Esophagus squamous epithelium (tissue), 5 donors: ENCODE measurements at regions not wholly inside any gene's neighbourhood (a gene's known extent, or its start where the extent isn't known, plus 50 kb on each side); places are given as distances from the start of the nearest gene placed in this dataset.

Experiments
- DNase-seq: peaks from one replicate; lab custom pipeline; 2025; lab: John Stamatoyannopoulos, UW
- H3K27ac ChIP-seq, 4 donors: fragments of 200-600 bp; sonication (generic); one replicate each; pipeline ENCODE4 v1.5.1; 2016 to 2019; ENCODE audit warnings: mild to moderate bottlenecking in 1 of 4
- H3K27me3 ChIP-seq, 4 donors: fragments of 200-600 bp; sonication (generic); 1 replicate in 3 of 4; 2 replicates in 1 of 4; pipeline versions ENCODE4 v1.5.1 to v1.6.0; 2017 to 2021; ENCODE audit warnings: antibody characterized with exemption in 1 of 4
- H3K36me3 ChIP-seq, 3 donors: fragments of 200-600 bp; sonication (generic); one replicate each; pipeline ENCODE4 v1.5.1; 2016 to 2019
- H3K4me1 ChIP-seq, 3 donors: fragments of 200-600 bp; sonication (generic); one replicate each; pipeline ENCODE4 v1.5.1; 2017 to 2019
- H3K4me3 ChIP-seq, 4 donors: fragments of 200-600 bp; sonication (generic); 1 replicate in 3 of 4; 2 replicates in 1 of 4; pipeline ENCODE4 v1.5.1; 2016 to 2019; ENCODE audit warnings: mild to moderate bottlenecking in 2 of 4, moderate library complexity in 1 of 4
- H3K9me3 ChIP-seq, 3 donors: fragments of 200-600 bp; sonication (generic); one replicate each; pipeline ENCODE4 v1.5.1; 2016 to 2019
- POLR2A ChIP-seq, 4 donors: fragments of 450-650 bp; IDR thresholded peaks; one replicate each; pipeline ENCODE4 v1.6.1; 2017; ENCODE audit warnings: antibody characterized with exemption in 4 of 4, mild to moderate bottlenecking in 4 of 4, moderate library complexity in 3 of 4
- WGBS, 2 donors: methylation state at CpG; one replicate each; pipeline ENCODE4 v1.1.5; 2018; 5-methylcytosine and 5-hydroxymethylcytosine counted together
- intact Hi-C: fragments of 100-400 bp; cut with DNase I; formaldehyde crosslinking; loops from one replicate; pipeline ENCODE4 v1.15.0; 2022
- TF ChIP-seq, protein P1 (sequence below), 6 experiments: fragments of 450-650 bp in 4 of 6; fragments of 200-600 bp in 2 of 6; sonication (generic) in 2 of 6; IDR thresholded peaks; one replicate each; pipeline ENCODE4 v1.5.1; 2016 to 2019; ENCODE audit warnings: antibody characterized with exemption in 6 of 6, mild to moderate bottlenecking in 4 of 6, moderate library complexity in 4 of 6
- donor health status: DM: yes; HTN: yes; CAD: no.

DNA sequence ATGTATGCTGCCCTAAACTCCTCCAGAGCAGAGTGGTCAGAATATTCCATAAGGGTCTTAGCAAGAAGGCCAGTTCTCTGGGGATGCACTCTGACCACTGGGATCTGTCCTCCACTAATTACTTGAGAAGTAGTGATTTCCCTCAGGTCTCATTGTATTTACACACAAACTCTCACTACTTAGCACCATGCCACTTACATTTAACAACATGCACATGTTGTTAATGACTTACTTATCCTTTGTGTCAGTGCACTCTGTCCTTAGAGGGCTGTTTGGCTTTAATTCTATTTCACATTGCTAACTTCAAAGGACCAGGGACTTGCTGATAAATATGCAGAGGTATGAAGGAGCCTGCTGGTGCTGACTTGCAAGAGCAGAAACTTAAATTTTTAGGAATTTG is 1415.5 kb upstream of the ACVR2A start:
- no peak for DNase-seq
- Histone ChIP-seq H3K9me3 (no peaks in the 10 kb centered on the region), H3K27me3 (no peaks in the 10 kb centered on the region), H3K36me3 (no peaks in the 10 kb centered on the region), H3K27ac (no peak overlapping the region), H3K4me1 (no peaks in the 10 kb centered on the region), H3K4me3 (no peak overlapping the region)
- no peak for TF ChIP-seq POLR2A (IDR thresholded peaks at IDR 0.05)
- TF ChIP-seq, protein P1, sequence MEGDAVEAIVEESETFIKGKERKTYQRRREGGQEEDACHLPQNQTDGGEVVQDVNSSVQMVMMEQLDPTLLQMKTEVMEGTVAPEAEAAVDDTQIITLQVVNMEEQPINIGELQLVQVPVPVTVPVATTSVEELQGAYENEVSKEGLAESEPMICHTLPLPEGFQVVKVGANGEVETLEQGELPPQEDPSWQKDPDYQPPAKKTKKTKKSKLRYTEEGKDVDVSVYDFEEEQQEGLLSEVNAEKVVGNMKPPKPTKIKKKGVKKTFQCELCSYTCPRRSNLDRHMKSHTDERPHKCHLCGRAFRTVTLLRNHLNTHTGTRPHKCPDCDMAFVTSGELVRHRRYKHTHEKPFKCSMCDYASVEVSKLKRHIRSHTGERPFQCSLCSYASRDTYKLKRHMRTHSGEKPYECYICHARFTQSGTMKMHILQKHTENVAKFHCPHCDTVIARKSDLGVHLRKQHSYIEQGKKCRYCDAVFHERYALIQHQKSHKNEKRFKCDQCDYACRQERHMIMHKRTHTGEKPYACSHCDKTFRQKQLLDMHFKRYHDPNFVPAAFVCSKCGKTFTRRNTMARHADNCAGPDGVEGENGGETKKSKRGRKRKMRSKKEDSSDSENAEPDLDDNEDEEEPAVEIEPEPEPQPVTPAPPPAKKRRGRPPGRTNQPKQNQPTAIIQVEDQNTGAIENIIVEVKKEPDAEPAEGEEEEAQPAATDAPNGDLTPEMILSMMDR (IDR thresholded peaks at IDR 0.05): no peak
- intact Hi-C loops: no loop called here

DNA sequence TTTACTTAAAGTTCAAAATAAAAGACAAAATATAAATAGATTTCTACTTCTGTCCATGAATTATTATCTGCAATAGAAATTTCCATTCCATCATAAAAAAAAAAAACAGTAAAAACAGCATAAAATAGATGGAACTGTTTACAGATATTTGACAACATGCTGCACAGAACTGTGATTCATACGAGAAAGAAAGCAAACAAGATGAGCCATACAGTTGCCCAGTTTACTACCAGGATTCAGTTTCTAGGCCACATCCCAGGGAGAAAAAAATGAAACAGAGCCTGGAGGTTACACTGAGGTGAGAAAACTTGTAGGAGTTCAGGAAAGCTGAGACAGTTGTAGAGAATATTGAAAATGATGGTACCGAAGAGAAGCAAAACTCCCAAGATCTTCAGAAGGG is 1426.9 kb upstream of the ACVR2A start:
- TF ChIP-seq, protein P1 (IDR thresholded peaks at IDR 0.05): no peak
- TF ChIP-seq POLR2A (IDR thresholded peaks at IDR 0.05): no peak
- no peaks in the 10 kb centered on the region for H3K4me1 ChIP-seq
- no peaks in the 10 kb centered on the region for H3K36me3 ChIP-seq
- no peak for DNase-seq
- H3K27ac ChIP-seq: no peak overlapping the region
- H3K4me3 ChIP-seq: no peak overlapping the region
- H3K9me3 ChIP-seq: no peaks in the 10 kb centered on the region
- intact Hi-C loops: no loop called here
- H3K27me3 ChIP-seq: no peaks in the 10 kb centered on the region
- WGBS, 2 donors: 77 to 86% methylated on average over 2 of the region's 2 CpGs

DNA sequence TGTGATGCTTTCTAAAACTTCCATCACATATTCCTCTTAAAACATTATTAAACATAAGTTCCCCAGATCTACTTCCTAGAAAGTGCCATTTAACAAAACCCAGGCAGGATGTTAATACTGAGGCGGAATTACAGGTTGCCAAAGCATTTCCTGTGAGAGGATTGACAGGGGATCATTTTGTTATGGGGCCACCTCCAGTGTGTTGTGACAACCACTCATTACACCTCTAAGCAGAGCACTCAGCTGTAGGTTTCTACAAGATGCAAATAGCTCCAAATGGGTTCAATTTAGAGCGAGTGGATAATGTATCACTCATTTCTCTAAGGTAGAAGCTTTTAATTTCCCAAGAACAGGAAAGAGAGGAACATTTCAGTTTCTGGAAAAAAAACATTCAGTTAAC is 1429.5 kb upstream of the ACVR2A start:
- Histone ChIP-seq H3K27ac (no peak overlapping the region), H3K4me3 (no peak overlapping the region), H3K4me1 (no peaks in the 10 kb centered on the region), H3K27me3 (no peaks in the 10 kb centered on the region), H3K9me3 (no peaks in the 10 kb centered on the region), H3K36me3 (no peaks in the 10 kb centered on the region)
- no peak for TF ChIP-seq POLR2A (IDR thresholded peaks at IDR 0.05)
- TF ChIP-seq, protein P1 (IDR thresholded peaks at IDR 0.05): no peak
- 62 to 92% methylated on average over 2 of the region's 2 CpGs for WGBS, 2 donors
- DNase-seq: no peak
- intact Hi-C loops: no loop called here

DNA sequence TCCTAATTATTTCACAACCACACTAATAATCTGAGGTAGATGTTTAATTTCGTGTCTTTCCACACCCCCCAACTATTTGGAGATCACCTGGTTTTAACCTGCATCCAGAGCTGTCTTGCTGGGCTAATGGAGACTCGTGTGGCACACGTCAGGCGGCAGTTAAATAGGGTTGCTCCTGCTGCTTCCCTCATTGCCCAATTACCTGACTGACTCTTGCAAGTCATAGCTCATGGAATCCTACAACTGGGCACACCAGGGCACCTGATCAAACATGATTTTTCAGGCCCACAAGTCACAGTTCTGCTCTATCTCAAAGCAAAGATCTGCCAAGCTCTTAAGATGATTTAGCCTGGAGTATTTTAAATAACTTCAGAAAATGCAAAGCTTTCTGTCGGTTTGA is 1430.4 kb upstream of the ACVR2A start:
- 57 to 62% methylated on average over 5 of the region's 5 CpGs for WGBS, 2 donors
- DNase-seq: no peak
- Histone ChIP-seq H3K27ac (no peak overlapping the region), H3K27me3 (no peaks in the 10 kb centered on the region), H3K4me3 (no peak overlapping the region), H3K9me3 (no peaks in the 10 kb centered on the region), H3K4me1 (no peaks in the 10 kb centered on the region), H3K36me3 (no peaks in the 10 kb centered on the region)
- intact Hi-C loops: no loop called here
- TF ChIP-seq POLR2A (IDR thresholded peaks at IDR 0.05): no peak
- TF ChIP-seq, protein P1 (IDR thresholded peaks at IDR 0.05): no peak

DNA sequence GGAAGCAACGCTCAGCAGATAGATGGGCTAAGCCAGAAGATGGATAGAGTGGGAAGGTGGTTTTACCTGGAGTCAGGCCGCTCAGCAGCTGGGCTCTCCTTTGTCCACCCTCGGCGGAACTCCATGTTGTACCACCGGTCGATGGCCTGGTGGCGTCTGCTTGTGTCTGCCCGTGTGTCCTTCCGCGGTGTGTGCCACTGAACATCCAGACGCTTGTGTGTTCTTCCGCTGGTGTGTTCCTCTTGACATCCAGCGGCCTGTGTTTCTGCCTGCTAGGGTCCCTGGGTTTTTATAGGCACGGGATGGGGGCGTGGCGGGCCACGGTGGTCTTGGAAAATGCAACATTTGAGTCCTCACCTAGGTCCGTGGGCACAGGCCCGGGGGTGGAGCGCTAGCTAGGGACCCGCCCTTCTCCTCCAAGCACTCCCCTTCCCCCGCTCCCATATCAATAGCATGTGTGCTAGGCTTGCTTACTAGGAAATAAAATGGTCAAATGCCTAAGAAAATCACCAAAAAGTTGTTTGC is 1431.7 kb upstream of the ACVR2A start:
- intact Hi-C loops: no loop called here
- Histone ChIP-seq H3K27me3 (no peaks in the 10 kb centered on the region), H3K27ac (no peak overlapping the region), H3K4me3 (no peak overlapping the region), H3K4me1 (no peaks in the 10 kb centered on the region), H3K9me3 (no peaks in the 10 kb centered on the region), H3K36me3 (no peaks in the 10 kb centered on the region)
- TF ChIP-seq, protein P1 (IDR thresholded peaks at IDR 0.05): no peak
- TF ChIP-seq POLR2A (IDR thresholded peaks at IDR 0.05): no peak
- WGBS, 2 donors: 93 to 95% methylated on average over 5 to 15 of the region's 22 CpGs
- no peak for DNase-seq
